ENCODE measurements at regions not wholly inside any gene's neighbourhood (a gene's known extent, or its start where the extent isn't known, plus 50 kb on each side); places are given as distances from the start of the nearest gene placed in this dataset.
A peak's percentile ranks its signal among the peaks of the same experiment; 100 is the strongest.

DNA sequence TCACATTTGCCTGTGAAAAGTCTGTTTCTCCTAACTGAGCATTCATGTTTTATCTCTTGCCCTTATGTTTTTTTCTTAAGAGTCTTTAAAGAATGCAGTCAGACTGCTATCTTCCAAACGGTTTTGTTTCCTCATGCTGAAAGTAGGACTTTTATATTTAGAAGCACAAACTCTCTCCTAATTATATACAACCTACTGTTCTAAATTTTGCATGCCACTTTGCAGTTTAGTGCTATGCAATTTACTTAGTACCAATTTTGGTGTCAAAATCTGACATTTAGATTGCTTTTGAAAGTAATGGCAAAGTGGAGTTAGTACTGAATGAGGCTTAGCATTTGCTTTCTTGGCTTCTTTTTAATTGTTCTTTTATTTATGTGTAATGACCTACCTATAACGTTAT, 55.1 kb upstream of the PCDH20 start:
- TF ChIP-seq, protein P1, sequence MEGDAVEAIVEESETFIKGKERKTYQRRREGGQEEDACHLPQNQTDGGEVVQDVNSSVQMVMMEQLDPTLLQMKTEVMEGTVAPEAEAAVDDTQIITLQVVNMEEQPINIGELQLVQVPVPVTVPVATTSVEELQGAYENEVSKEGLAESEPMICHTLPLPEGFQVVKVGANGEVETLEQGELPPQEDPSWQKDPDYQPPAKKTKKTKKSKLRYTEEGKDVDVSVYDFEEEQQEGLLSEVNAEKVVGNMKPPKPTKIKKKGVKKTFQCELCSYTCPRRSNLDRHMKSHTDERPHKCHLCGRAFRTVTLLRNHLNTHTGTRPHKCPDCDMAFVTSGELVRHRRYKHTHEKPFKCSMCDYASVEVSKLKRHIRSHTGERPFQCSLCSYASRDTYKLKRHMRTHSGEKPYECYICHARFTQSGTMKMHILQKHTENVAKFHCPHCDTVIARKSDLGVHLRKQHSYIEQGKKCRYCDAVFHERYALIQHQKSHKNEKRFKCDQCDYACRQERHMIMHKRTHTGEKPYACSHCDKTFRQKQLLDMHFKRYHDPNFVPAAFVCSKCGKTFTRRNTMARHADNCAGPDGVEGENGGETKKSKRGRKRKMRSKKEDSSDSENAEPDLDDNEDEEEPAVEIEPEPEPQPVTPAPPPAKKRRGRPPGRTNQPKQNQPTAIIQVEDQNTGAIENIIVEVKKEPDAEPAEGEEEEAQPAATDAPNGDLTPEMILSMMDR (IDR thresholded peaks at IDR 0.05; ENCODE audit: low read depth, low read length): no peak
- H3K36me3 ChIP-seq: no peaks in the 10 kb centered on the region
- no peaks in the 10 kb centered on the region for H3K9me3 ChIP-seq (ENCODE audit: severe bottlenecking)
- H3K4me3 ChIP-seq (ENCODE audit: low read depth, low read length): no peak overlapping the region
- no peak for DNase-seq
- H3K27ac ChIP-seq: no peak overlapping the region
- H3K27me3 ChIP-seq (ENCODE audit: insufficient read depth, low read depth, severe bottlenecking): no peaks in the 10 kb centered on the region

DNA sequence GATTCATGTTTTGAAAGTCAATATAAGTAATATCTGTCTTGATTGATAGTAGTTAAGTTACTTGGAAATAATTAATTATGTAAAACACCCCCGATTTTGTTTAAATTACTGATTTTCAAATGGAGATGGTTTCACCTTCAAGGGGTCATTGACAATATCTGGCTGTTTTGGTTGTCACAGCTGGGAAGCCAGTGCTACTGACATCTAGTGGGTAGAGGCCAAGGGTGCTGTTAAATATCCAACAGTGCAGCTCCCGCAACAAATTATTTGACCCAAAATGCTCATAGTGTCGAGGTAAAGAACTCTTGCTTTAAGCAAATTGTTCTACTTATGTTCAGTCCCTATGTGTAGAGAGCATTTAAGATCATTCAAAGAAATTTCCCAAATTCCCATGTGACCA, 50.6 kb upstream of the PCDH20 start:
- no peak overlapping the region for H3K4me3 ChIP-seq (ENCODE audit: low read depth, low read length)
- no peak overlapping the region for H3K27ac ChIP-seq
- peak; percentile 6 for DNase-seq
- H3K36me3 ChIP-seq: no peaks in the 10 kb centered on the region
- H3K9me3 ChIP-seq (ENCODE audit: severe bottlenecking): no peaks in the 10 kb centered on the region
- TF ChIP-seq, protein P1 (IDR thresholded peaks at IDR 0.05; ENCODE audit: low read depth, low read length): no peak
- no peaks in the 10 kb centered on the region for H3K27me3 ChIP-seq (ENCODE audit: insufficient read depth, low read depth, severe bottlenecking)
